NCI-H2029 treated with DMSO at 0.1 percent for 48 hours (cell line): ENCODE measurements at regions not wholly inside any gene's neighbourhood (a gene's known extent, or its start where the extent isn't known, plus 50 kb on each side); places are given as distances from the start of the nearest gene placed in this dataset.
"Not testable (repeated sequence)": the region's sequence is repeated elsewhere in the genome, so short reads cannot be mapped to it uniquely, and the experiment has no call there.

Experiments used
- DNase-seq: peaks from one replicate; lab custom pipeline; 2025; lab: John Stamatoyannopoulos, UW

- no peak for DNase-seq
Observed at GRCh38 chr2:13227578-13227977, 510.8 kb downstream of the TRIB2 start.

- no peak for DNase-seq
Observed at GRCh38 chr2:13230221-13230620, 513.5 kb downstream of the TRIB2 start.

- no peak for DNase-seq
Observed at GRCh38 chr2:13240061-13240460, 523.3 kb downstream of the TRIB2 start.

DNA sequence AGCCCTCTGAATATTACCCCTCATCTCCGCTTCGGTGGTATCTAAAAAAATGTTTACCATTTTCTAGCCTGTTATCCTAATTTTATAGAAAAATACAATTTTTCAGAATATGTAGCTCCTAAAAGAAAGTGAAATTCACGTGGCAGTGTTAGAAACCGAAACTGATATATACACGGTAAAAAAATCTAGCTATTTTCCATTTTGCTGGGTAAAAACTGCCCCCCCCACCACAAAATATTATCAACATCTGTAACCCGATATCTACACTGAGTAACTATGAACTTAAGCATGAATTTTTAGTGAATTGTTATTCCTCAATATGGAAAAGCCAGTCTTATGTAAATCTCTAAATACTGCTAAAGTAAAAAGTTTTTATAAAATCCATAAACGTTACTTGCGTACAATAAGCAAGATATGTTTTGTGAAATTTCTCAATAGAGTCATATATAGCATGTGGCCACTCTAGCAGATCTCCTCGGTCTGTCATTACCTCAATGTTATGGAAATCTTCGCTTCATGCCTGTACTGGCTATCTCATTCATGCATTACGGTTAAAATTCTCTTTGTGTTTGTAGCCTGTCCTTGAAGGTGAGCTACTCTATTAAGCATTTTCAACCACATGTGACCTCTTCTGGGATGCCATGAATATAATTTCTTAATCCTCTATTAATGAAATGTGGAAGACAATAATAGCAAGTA, 524.2 kb downstream of the TRIB2 start:
- no peak for DNase-seq

DNA sequence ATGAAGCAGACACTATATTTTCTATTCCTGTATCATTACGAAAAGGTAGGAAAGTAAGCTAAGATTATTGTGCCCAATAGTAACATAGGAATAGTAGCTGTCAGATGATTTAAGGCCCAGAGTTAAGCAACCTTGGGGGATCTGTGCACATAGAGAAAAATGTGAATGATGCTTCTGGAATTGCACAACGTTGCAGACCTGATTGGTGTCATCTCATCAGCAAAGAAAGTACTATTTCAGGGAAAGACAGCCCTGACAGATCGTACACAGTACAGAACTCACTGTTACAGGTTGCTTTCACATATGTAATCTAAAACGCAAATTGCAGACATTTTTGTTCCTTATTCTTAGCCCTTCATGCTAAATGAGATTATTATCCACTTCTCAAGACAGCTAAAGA, 535.9 kb downstream of the TRIB2 start:
- no peak for DNase-seq

DNA sequence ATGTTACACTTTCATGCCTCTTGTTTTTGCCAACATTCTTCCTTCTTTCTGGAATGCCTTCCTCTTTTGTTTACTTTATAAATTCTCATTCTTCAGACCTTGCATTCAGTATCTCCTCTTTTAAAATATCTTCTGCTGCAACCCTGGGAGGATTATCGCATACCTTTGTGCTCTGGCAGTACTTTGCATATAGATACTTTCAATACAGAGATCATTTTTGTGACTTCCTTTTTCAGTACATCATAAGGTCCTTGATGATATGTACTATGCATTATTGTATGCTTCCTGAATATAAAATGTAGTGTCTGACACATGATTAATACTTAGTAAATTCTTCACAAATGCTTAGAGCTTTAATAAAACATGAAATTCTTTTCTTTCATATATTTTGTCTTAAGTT, 538.7 kb downstream of the TRIB2 start:
- DNase-seq: no peak

DNA sequence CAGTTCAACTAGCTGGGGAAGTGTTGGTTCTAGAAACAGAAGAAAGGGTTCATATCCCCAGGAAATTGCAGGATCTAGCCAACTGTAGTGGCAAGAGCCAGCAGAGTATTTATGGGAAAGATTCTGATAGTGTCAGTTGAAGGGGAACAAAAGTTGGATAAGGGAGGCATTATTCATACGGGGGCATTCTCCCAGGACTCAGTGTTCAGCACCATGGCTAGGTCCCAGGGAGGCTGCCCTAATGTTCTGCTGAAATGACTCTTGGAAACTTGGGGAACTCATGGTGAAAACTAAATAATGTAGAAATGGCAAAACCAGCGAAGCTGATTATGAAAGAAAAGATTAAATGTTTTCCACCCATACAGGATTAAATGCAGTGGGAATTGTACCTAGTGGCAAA, 543.7 kb downstream of the TRIB2 start:
- no peak for DNase-seq

- no peak for DNase-seq
Observed at GRCh38 chr2:13266166-13266565, 549.4 kb downstream of the TRIB2 start.

GRCh38 chr2:13284688-13285087, 568.0 kb downstream of the TRIB2 start:
- no peak for DNase-seq

GRCh38 chr2:13289310-13289709, 572.6 kb downstream of the TRIB2 start:
- DNase-seq: no peak

DNA sequence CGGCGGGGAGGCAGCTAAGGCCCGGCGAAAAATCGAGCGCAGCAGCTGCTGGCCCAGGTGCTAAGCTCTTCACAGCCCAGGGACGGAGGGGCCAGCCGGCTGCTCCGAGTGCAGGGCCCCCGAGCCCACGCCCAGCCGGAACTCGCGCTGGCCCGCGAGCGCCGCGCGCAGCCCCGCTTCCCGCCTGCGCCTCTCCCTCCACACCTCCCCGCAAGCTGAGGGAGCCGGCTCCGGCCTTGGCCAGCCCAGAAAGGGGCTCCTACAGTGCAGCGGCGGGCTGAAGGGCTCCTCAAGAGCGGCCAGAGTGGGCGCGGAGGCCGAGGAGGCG, 591.7 kb downstream of the TRIB2 start:
- DNase-seq: not testable (repeated sequence)

DNA sequence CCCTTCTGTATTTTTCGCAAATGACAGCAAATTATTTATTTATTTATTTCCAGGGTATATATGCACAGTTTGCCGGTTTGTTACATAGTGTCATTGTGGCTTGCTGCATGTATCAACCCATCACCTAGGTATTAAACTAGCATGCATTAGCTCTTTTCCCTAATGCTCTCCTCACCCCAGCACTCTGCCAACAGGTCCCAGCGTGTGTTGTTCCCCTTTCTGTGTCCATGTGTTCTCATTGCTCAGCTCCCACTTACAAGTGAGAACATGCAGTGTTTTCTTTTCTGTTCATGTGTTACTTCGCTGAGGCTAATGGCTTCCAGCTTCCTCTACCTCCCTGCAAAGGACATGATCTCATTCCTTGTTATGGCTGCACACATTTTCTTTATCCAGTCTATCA, 592.3 kb downstream of the TRIB2 start:
- DNase-seq: no peak

GRCh38 chr2:13332060-13332459, 615.3 kb downstream of the TRIB2 start:
- DNase-seq: no peak

DNA sequence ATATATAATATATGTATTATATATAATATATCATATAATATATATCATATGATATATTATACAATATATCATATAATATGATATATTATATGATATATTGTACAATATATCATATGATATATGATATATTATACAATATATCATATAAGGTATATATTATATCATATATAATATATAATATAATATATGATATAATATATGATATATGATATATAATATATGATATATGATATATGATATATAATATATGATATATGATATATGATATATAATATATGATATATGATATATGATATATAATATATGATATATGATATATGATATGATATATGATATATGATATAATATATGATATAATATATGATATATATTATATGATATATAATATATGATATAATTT, 617.3 kb downstream of the TRIB2 start:
- DNase-seq: not testable (repeated sequence)

GRCh38 chr2:13334545-13334944, 617.8 kb downstream of the TRIB2 start:
- DNase-seq: no peak

DNA sequence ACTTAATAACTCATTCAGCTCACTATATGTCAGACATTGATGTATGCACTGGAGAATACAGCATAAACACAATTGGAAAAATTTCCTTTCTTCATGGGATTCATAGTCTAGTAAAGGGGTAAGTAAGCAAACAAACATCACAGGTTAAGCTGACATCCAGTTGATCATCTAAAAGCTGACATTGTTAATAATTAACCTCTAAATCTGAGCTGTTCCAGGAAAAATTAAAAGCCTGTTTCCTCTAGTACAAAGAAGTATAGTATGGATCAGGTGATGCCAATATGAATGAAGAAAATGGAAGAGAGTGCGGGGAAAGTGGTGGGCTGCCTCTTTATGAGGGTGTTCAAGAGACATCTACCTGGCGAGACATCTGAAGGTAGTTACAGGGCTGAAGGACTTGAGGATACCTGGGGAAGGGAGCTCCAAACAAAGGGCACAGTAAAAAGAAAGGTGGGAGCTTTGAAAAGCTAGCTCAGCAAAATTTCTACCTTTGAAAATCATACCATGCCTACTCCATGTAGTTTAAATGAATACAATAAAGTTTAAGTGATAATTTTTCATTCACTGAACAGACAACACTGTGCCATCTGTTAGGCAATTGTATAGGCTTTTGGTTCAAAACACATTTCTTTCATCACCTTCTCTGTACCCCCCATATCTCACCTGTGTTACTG, 619.3 kb downstream of the TRIB2 start:
- DNase-seq: no peak

DNA sequence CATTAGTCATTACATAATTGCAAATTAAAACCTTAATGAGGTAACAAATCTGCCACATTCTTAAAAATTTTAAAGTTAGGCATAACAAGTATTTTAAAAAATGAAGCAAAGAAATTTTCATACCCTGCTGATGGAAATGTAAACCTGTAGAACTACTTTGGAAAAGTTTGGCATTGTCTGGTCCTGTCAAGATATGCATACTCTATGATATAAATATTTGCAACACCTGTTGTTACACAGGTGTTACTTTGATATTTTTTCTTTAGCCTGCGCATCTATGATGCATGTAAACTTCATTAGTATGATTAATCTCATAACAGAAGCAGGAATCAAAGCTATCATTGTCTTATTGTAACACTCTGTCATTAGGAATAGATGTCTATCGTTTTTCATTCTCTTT, 634.3 kb downstream of the TRIB2 start:
- DNase-seq: no peak

GRCh38 chr2:13353083-13353482, 636.3 kb downstream of the TRIB2 start:
- no peak for DNase-seq

DNA sequence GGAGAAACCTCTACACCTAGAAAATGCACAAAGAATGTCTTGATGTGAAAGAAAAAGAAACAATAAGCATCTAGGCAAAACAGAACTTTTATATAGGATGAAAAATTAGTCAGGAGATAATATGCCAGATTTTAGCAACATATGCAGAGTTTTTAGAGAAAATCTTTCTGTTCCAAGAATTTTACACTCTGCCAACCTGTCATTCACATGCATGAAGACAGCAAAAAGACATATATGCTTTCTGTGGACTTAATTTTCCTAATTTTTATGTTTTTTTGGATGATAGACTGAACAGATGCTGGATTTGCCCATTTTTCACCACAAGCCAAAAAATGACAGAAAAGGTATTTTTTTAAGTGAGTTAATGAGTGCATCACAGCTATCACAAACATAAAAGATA, 637.3 kb downstream of the TRIB2 start:
- no peak for DNase-seq

DNA sequence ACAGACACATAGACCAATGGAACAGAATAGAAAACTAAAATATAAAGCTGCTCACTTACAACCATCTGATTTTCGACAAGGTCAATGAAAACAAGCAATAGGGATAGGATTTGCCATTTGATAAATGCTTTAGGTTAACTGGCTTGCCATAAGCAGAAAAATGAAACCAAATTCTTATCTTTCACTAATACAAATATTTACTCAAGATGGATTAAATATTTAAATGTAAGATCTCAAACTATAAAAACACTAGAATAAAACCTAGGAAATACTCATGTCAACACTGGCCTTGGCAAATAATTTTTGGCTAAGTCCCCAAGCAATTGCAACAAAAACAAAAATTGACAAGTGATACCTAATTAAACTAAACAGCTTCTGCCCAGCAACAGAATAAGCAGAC, 665.2 kb downstream of the TRIB2 start:
- not testable (repeated sequence) for DNase-seq

DNA sequence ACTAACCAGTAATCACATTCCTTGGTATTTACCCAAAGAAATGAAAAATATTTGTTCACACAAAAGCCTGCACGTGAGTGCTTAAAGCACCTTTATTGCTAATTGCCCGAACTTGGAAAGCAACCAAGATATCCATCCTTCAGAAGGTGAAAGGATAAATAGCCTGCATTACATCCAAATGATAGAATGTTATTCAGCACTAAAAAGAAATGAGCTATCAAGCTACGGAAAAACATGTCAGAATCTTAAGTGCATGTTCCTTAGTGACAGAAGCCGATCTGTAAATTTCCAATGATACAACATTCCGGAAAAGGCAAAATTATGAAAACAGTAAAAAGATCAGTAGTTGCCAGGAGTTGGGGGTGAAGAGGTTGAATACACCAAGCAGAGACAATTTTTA, 672.4 kb downstream of the TRIB2 start:
- not testable (repeated sequence) for DNase-seq

DNA sequence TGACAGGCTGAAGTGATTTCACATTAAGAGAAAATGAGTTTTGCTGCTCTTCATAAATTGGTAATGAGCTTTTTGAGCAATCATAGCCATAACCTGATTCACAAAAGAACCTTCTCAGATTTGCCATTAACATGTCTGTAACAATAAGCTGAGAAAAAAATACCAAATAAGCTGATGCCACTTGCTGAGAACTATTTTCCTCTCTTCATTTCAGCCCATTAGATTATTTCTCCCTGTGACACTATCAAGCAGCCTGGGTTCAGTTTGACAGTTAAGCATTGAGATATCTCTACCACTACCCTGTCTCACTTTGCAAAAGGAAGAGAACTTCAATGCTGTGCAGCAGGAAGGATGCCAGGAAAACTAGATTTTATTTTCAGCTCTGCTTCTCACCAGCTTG, 673.9 kb downstream of the TRIB2 start:
- DNase-seq: no peak

GRCh38 chr2:13401312-13401711, 684.6 kb downstream of the TRIB2 start:
- no peak for DNase-seq

DNA sequence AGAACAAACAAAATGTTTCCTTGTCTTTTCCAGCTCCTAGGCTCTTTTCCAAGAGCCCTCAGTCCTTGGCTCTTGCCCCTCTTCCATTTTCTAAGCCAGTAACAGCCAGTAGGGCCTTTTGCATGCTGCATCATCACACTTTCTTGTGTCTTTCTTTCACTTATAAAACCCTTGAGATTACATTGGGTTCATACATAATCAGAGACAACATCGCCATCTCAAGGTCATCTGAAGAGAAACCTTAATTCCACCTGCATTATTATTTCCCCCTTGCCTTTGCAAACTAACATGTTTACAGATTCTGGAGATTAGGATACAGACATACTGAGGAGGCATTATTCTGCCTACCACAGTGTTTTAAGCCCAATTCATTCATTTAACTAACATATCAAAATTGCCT, 697.3 kb downstream of the TRIB2 start:
- DNase-seq: no peak
